Forelimb muscle (tissue), 1 donor: ENCODE measurements at regions not wholly inside any gene's neighbourhood (a gene's known extent, or its start where the extent isn't known, plus 50 kb on each side); places are given as distances from the start of the nearest gene placed in this dataset.
"Not testable (repeated sequence)": the region's sequence is repeated elsewhere in the genome, so short reads cannot be mapped to it uniquely, and the experiment has no call there.

Experiments used
- DNase-seq: peaks from one replicate; pipeline ENCODE4 v3.0.0-alpha.2; 2013; ENCODE audit warnings: low read depth

DNA sequence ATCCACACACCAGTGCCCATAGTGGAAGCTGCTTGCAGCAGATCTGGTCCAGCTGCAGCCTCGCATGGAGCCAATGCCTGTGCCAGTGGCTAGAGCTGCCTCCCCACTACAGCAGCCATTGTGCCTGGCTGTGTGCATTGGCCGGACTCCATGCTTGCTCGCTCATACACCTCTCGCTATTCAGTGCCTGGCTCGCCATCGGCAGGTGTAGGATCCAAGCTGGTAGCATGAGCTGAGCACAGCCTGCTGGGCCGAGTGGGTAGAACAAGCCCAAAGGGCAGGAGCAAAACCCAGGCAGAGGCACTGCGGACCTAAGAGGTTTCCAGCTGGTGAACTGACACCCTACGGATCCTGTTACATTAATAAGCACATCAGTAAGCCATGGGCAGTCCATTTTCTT, 1184.1 kb downstream of the AMY1C start:
- no peak for DNase-seq

DNA sequence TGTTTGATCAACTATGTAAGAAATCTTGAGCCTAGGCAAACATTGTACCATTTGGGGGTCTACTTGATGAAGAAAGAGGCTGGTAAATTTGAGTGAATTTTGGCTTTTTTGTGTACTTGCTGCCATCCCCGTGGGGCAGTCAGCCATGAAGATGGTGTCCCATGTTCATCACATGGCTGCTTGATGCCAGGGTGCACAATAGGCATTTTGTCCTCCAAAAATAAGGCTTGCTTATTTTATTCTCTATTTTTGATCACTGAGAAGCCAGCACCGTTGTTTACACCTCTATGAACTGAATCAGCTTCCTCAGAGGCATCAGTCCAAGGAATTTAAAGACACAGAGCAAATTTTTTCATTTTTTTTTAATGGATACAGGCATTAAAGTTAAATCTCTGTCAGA, 1195.7 kb downstream of the AMY1C start:
- DNase-seq = no peak

DNA sequence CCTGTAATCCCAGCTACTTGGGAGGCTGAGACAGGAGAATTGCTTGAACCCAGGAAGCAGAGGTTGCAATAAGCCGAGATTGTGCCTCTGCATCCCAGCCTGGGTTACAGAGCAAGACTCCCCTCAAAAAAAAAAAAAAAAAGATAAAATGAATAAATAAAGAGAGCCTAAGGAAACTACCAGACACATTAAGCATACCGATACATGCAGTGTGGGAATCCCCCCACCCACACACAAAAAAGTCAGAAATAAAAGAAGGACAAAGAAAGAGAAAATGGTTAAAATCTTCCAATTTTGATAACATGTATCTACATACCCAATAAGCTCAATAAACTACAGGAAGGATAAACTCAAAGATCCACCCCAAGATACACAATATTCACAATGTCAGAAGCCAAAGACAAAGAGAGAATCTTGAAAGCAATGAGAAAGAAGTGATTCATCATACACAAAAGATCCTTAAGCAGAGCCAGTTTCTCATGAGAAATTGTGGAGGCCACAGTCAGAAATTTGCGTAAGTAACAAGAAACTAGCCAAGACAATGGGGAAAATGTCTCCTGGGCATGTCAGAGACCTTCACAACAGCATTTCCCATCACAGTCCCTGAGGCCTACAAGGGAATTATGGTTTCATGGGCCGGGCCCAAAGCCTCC, 1197.0 kb downstream of the AMY1C start:
- DNase-seq = no peak

DNA sequence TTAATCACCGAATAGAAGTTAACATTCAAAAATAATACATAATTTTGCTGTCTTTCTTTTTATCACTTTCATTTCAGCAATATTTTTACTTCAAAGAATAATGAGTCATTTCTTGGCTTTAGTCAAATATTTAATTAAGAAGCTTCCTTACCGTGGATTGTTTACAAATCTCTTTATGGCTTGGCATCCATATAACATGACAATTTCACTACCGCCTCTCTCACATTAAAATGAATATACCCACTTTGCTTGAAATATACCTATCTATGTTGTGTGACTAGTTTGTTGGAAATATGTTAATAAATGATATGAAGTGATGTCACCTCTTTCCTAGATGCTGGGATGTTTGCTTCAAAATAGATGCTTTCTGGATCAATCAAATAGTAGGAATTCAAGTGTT, 1203.9 kb downstream of the AMY1C start:
- DNase-seq = no peak

DNA sequence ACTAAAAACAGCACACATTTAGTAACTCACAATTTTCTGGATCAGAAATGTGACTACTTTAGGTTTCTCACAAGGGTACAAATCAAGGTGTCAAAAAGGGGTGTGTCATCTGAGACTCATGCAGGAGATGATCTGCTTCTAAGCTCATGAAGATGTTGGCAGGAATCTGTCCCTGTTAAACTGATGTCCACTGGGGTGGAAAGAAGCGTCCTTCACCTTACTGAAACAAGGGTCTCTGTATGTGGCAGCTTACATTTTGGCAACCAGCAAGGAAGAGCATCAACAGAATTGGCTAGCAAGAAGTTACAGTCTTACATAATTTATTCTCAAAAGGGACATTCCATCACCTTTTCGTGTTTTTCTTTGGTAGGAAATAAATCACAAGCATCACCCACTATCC, 1223.8 kb downstream of the AMY1C start:
- DNase-seq = no peak

DNA sequence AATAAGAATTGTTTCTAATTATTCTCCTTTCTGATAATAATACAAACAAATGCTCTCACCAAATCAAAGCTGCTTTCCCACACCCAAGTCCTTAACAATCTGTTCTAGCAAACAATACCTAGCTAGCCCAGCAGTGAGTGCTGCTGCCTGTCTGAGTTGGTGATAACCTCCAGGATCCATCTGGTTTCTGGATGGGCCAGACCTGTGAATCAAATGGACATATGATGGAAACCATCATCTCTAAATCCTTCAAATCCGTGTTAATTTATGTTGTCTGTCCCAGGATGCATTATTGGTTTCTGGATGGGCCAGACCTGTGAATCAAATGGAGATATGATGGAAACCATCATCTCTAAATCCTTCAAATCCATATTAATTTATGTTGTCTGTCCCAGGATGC, 1230.0 kb downstream of the AMY1C start:
- DNase-seq = no peak

DNA sequence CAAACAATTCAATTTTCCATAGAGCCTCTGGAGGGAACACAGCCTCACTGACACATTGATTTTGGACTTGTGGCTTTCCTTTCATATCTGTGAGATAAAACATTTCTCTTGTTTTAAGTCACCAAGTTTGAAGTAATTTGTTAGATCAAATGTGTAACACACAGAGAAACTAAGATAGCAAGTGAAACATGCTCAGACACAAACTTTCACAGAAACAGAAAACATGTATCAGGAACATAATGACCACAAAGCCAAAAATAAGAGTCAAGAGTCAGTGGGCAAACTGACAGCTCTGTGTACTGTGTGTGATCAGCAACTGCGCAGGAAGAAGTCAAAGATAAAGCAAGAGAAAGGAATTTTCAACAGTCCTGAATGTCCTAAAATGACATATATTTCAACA, 1237.5 kb downstream of the AMY1C start:
- DNase-seq = no peak

DNA sequence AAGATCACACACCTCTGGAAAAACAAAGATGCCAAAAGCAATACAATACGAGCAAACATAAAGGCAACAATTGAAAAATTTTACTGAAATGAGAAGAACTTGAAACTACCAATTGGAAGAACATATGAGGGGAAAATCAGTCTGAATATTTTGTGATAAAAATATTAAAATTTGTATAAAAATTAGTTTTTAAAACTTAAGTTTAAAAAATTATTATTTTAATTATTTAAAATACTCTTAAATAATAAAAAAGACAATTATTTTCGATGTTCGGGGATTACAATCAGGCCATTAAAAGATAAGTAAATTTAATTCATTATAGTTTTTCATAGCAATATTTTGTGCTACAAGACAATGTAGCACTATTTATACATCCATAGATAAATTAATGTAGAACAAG, 1239.3 kb downstream of the AMY1C start:
- DNase-seq = no peak

DNA sequence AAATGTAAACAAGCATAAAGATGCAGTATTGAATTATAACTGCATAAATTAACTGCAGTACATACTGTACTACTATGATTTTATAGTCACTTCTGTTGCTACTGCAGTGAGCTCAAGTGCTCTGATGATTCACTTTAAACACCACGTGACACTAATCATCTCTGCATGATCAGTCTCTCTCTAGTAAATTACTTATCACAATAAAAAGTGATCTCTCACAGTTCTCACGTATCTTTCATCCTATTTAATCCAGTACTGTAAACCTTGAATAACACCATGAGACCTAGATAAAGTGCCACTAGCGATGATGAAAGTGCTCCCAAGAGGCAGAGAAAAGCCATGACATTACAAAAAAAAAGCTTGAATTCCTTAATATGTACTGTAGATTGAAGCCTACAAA, 1242.0 kb downstream of the AMY1C start:
- DNase-seq = no peak

DNA sequence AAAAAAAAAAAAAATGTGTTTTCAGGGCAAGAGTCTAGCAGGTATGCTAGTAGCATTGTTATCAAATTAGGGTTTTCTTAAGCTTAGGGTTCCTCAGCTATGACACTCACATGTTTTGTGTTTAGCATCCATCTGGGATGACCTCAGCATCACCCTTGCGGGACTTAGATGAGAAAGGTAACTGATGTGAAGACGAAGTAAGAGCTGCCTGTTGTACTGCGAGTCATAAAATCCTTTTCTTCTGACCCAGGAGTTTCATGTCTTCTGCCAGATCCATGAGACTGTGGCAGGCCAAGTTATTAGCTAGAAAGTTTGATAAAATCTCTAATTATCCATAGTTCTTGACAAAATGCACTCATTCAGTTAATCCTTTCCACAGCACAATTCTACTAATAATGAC, 1251.1 kb downstream of the AMY1C start:
- DNase-seq = no peak

DNA sequence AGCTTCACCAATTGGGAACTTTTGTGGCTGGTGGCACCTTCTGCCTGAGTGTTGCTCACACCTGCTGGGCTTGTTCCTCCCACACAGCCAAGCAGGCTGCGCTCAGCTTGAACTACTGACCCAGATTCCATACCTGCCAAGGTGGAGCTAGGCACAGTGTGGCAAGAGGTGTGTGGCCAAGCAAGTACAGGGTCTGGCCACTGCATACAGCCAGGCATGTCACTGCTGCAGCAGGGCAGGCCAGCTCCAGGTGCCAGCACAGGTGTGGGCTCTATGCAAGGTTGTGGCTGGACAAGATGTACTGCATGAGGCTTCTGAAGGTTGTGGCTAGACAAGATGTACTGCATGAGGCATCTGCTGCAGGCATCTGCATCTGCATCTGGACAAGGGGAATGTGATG, 1254.8 kb downstream of the AMY1C start:
- DNase-seq = no peak

DNA sequence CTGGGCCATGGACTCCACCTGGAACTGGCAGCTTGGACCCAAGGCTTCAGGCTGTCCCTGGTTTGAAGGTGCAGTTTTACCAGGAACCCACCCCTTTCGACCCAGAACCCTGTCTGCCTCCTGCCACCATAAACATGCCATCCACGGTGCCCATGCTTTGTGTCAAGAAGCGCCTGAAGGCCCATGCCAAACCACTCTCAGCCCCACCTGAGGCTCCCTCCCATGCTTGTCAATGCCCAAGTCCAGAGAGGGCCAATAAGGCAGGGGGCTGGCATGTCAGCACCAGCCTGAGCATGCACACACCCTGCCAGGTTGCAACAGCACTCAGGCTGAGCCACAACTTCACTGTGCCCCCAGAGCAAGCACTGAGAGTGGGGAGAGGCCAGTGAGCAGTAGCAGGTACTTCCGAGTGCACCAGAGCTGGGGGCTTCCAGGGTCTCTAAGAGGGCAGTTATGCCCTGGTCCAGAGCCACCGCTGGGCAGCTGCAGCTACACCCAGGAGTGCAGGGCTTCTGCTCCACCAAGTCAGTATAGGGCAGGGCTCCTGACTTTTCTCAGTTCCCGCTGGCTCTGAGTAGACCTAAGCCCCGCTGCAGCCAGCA, 1256.0 kb downstream of the AMY1C start:
- no peak for DNase-seq

DNA sequence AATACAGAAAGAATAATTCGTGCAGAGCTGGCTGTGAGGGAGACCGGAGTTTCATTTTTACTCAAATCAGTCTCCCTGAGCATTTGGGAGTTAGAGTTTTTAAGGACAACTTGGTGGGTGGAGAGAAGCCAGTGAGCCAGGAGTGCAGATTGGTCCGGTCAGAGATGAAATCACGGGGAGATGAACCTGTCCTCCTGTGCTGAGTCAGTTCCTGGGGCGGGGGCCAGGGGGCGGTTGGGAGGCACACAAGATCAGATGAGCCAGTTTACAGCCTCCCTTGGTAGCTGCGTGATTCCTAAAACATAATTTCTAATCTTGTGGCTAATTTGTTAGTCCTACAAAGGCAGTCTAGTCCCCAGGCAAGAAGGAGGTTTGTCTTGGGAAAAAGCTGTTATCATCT, 1267.9 kb downstream of the AMY1C start:
- DNase-seq = no peak

DNA sequence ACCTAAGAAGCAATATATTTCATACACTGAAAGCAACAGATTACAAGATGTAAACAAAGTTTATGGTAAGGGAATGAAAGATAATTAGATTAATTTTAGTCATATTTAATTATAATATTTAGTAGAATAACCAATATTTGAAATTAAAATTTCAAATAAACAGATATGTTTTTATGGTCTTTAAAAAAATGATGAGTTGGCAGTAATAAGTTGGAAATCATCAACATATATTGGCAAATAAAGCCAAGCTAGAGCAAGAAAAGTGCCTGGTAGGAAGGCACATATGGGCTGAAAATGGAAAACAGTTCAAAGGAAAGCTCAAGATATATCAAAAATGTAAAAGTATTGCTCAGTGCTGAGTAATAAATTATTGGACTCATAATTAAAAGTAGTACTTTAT, 1274.0 kb downstream of the AMY1C start:
- no peak for DNase-seq

DNA sequence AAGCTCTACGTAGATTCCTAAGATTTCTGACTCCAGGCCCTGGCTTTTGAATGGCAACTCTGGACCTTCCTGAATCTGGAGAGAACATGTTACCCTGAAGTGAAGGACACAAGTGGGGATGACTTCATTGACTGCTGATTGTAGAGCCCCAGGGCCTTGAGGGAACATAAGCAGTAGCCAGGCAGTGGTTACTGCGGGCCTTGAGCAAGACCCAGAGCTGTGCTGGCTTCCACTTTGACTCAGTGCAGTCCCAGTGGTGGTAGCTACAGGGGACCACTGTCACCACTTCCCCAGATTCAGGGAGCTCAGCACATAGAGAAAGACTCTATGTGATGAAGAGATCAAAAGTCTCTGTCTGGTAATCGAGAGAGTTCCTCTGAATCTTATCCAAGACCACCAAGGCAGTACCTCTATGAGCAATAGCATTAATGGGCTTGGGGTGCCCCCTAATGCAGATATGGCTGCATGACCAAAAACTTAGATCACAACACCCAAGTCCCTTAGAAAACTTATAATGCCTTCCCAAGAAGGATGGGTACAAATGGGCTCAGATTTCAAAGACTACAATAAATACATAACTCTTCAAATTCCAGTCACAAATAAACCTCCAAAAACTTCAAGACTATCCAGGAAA, 1278.3 kb downstream of the AMY1C start:
- DNase-seq = no peak

DNA sequence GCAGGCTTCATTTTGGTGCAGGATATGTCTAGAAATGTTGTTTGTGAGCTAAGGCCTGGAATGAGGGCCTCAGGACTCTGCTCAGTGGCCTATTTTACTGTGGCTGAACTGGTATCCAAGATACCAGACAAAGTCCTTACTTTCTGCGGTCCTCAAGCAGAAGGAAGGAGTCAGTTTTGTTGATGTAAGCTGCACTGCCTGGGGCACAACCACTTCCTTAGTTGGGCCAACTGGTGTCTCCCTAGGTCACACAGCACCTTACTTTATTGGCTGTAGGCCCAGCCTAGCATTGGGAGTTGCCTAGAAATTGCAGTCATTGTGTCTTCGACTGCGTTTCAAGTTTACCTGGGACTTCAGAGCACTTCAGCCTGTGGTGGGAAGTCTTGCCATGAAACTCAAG, 1322.7 kb downstream of the AMY1C start:
- DNase-seq = no peak

DNA sequence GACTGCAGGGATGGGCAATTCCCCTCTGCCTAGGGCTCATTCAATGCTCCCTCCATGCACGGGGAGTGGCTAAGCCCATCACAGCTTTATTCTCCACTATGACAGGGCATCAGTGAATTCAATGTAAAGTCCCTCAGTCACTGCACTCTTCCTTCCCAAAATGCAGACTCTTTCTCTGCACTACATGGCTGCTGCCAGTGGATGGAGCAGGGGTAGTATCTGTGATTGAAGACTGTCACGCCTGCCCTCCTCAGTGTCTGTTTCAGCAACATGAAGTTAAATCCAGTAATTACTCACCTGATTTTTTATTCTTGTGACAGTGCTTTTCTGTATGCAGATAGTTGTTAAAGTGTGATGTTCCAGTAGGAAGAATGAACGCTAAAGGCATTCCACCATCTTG, 1323.2 kb downstream of the AMY1C start:
- no peak for DNase-seq

DNA sequence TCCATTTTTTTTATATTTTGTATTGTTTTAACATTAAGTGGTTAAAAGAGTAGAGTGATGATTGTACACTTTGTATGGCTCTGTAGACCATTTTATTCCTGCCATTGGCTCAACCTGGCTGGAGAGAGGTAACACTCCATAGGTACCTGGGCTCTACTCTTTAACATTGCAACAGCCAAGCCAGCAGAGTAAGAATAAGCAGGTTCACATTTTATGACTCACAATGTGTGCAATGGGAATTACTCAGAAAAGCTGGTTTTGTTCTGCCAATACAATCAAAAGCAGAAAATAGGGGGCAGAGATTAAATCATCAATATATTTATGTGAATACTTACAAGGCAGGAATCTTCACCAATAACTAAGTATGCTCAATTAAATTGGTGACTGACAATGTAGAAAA, 1324.0 kb downstream of the AMY1C start:
- DNase-seq = no peak

DNA sequence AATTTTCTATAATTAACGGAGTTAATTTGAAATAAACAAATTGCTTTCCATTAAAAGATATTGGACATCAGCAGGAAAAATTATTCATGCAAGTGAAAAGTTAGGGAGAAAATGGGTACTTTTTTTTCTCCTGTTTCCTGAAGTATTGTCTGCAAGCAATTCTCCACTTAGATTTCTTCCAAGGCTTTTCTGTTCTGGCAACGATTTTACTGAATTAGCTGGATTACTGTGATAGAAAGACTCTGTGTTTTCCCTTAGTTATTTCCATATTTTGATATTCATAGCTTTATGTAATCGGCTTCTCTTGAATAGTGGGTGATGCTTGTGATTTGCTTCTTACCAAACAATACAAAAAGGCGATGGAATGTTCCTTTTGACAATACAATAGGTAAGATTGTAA, 1333.9 kb downstream of the AMY1C start:
- DNase-seq = no peak

DNA sequence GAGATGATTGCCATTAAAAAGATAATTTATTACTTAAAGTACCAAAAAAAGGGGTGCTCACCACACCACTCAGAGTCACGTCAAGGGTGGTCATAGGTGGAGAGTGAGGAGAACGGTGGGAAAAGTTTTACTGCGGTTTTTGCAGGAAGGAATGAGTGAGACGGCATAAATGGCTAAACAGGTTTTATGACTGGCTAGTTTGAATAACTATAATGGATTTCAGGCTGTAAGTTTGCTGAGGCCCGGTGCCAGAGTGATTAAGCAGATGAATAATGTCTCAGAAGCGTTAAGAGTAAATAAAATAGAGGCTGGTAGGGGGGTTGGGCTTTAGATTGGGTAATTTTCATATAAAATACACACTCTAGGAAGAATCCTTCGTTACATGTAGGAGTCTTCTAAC, 1337.8 kb downstream of the AMY1C start:
- no peak for DNase-seq

DNA sequence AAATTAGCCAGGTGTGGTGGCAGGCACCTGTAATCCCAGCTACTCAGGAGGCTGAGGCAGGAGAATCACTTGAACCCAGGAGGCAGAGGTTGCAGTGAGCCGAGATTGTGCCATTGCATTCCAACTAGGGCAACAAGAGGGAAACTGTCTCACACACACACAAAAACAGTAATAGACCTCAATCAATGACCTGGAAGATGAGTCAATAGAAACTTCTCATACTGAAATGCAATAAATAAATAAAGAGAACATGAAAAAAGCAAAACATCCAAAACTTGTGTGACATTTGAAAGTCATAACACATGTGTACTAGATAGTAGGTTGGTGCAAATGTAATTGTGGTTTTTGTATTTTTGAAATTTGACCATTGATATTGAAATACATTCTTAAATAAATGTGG, 1338.5 kb downstream of the AMY1C start:
- DNase-seq = no peak

DNA sequence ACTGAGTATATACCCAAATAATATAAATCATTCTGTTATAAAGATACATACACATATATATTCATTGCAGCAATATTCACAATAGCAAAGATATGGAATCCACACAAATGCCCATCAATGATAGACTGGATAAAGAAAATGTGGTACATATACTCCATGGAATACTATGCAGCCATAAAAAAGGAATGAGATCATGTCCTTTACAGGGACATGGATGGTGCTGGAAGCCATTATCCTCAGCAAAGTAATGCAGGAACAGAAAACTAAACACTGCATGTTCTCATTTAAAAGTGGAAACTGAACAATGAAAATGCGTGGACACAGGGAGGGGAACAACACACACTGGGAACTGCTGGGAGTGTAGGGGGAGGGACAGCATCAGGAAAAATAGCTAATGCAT, 1344.2 kb downstream of the AMY1C start:
- DNase-seq = not testable (repeated sequence)

DNA sequence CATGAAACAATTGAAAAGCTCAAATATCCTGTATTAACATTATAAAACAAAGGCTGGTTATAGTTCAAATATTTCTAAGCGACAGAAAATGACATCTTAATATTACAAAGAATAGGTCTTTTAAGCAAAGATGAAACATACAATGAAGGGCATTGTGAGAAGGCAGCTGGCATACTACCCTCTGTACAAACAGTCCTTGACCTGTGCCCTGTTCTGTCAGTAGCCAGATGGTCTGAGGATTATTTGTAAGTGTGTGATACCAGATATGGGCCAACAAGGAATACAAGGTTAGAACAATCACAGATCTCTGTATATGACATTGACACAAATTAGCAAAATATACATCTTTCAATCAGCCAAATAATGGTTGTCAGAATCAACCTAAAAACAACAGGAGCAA, 1350.4 kb downstream of the AMY1C start:
- no peak for DNase-seq

DNA sequence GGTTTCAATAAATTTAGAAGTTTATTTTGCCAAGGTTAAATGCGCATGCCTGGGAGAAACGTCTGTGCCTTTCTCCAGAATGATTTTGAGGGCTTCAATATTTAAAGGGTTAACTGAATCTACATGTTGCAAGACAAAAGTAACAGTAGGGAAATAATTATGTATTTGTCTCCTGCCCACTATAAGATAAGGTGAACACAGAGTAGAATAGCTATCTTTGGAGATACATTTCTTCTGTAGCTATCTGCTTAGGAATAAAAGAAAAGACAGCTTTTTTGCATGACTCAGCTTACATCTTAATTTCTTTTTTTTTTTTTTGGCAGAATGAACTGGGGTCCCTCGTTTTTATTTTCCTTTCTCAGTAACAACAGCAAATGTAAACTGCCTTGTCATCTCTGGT, 1351.6 kb downstream of the AMY1C start:
- DNase-seq = no peak
